ENCODE measurements at regions not wholly inside any gene's neighbourhood (a gene's known extent, or its start where the extent isn't known, plus 50 kb on each side); places are given as distances from the start of the nearest gene placed in this dataset.

DNA sequence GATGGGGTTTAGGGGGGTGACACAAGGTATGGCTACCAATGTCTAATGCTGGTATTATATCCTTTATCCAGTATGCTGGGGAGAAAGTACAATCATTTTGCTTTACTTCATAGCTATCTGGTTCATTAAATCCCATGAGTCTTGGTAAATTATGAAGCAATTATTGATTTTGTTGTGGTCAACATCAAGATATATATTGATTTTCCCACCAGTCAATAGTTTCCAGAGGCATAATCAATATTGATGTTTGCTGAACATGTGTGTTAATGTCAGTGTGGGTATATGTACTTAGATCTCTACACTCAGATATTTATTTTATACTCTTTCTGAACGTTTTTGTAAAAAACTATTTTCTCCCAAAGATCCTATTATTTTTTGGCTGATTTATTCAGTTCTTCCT is 155.5 kb downstream of the BACH1 start:
- H3K9me3 Mint-ChIP-seq = peaks cover 2 to 10% (median 5%) of the 10 kb centered on the region in 7 donors
- H2AFZ ChIP-seq (ENCODE audit: insufficient read depth, low read depth, low read length, poor library complexity, severe bottlenecking) = no peak overlapping the region
- H3K9ac ChIP-seq (ENCODE audit: insufficient read depth, low read length, poor library complexity, severe bottlenecking) = no peak overlapping the region
- H3K27me3 Mint-ChIP-seq (ENCODE audit: low read depth in 3 of 3) = no peaks in the 10 kb centered on the region
- no peak overlapping the region for H3K27ac Mint-ChIP-seq
- no peak overlapping the region for H3K4me3 ChIP-seq (replicated peaks in 1 of 3; ENCODE audit: low read depth in 2 of 3, low read length in 3 of 3)
- no peaks in the 10 kb centered on the region for H3K27me3 ChIP-seq (ENCODE audit: control insufficient read depth in 2 of 2, insufficient read depth in 2 of 2, low read length in 2 of 2)
- DNase-seq = no peak
- peaks cover 0 to 4% of the 10 kb centered on the region in 2 donors for H3K36me3 ChIP-seq (replicated peaks in 1 of 2; ENCODE audit: control insufficient read depth in 1 of 2, insufficient read depth in 2 of 2, low read length in 2 of 2)
- peaks cover 0 to 5% of the 10 kb centered on the region in 2 donors for H3K9me3 ChIP-seq (replicated peaks in 1 of 2; ENCODE audit: control insufficient read depth in 1 of 2, insufficient read depth in 1 of 2, low read length in 2 of 2)
- TF ChIP-seq, protein P1, sequence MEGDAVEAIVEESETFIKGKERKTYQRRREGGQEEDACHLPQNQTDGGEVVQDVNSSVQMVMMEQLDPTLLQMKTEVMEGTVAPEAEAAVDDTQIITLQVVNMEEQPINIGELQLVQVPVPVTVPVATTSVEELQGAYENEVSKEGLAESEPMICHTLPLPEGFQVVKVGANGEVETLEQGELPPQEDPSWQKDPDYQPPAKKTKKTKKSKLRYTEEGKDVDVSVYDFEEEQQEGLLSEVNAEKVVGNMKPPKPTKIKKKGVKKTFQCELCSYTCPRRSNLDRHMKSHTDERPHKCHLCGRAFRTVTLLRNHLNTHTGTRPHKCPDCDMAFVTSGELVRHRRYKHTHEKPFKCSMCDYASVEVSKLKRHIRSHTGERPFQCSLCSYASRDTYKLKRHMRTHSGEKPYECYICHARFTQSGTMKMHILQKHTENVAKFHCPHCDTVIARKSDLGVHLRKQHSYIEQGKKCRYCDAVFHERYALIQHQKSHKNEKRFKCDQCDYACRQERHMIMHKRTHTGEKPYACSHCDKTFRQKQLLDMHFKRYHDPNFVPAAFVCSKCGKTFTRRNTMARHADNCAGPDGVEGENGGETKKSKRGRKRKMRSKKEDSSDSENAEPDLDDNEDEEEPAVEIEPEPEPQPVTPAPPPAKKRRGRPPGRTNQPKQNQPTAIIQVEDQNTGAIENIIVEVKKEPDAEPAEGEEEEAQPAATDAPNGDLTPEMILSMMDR (IDR thresholded peaks at IDR 0.05) = no peak
- no peak overlapping the region for H3K27ac ChIP-seq (ENCODE audit: low read depth in 1 of 2, low read length in 2 of 2)
- H3K4me2 ChIP-seq (replicated peaks; ENCODE audit: extremely low read depth, low read length, poor library complexity, severe bottlenecking) = no peak overlapping the region
- intact Hi-C loops (cut with micrococcal nuclease) = no loop called here
- no peaks in the 10 kb centered on the region for H4K20me1 ChIP-seq (ENCODE audit: insufficient read depth, low read length)
- peaks cover 13 to 29% of the 10 kb centered on the region in 2 donors for H3K36me3 Mint-ChIP-seq
- no peaks in the 10 kb centered on the region for H3K79me2 ChIP-seq (ENCODE audit: insufficient read depth, low read length)
- H3K4me1 Mint-ChIP-seq = peaks cover under 1% of the 10 kb centered on the region
- H3K4me1 ChIP-seq (ENCODE audit: control insufficient read depth in 1 of 2, insufficient read depth in 2 of 2, low read length in 2 of 2) = no peaks in the 10 kb centered on the region
- no peak overlapping the region for H3K4me3 Mint-ChIP-seq
- no CpG with 5 or more reads among the region's 1 CpG for WGBS (ENCODE audit: insufficient coverage)

DNA sequence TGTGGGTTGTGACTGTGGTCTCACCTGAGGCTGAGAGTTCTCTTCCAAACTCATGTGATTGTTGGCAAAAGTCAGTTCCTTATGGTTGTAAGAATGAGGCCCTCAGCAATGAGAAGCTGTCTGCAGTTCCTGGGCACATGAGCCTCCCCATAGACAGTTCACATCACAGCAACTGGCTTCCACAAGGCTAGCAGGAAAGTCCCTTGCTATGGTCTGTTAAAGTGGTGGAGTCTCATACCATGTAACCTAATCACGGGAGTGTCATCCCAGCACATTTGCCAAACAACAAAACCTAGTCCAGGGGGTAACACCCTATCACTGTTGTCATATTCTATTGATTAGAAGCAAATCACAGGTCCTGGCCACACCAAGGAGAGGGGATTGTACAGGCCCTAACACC is 163.8 kb downstream of the BACH1 start:
- no peak overlapping the region for H2AFZ ChIP-seq (ENCODE audit: insufficient read depth, low read depth, low read length, poor library complexity, severe bottlenecking)
- no peaks in the 10 kb centered on the region for H3K4me1 Mint-ChIP-seq
- no peak overlapping the region for H3K4me3 ChIP-seq (replicated peaks in 1 of 3; ENCODE audit: low read depth in 2 of 3, low read length in 3 of 3)

More for the DNA sequence above, 163.8 kb downstream of the BACH1 start:
- TF ChIP-seq, protein P1 (IDR thresholded peaks at IDR 0.05) = no peak
- Mint-ChIP-seq H3K27me3 (ENCODE audit: low read depth in 3 of 3) (no peaks in the 10 kb centered on the region), H3K36me3 (peaks cover 28 to 48% of the 10 kb centered on the region in 2 donors), H3K27ac (peak overlapping the region in 1 of 7 donors; percentile 31), H3K4me3 (no peak overlapping the region), H3K9me3 (peaks cover 2 to 14% (median 11%) of the 10 kb centered on the region in 7 donors)
- H3K9ac ChIP-seq (ENCODE audit: insufficient read depth, low read length, poor library complexity, severe bottlenecking) = no peak overlapping the region
- no peaks in the 10 kb centered on the region for H3K4me1 ChIP-seq (ENCODE audit: control insufficient read depth in 1 of 2, insufficient read depth in 2 of 2, low read length in 2 of 2)
- H3K9me3 ChIP-seq (replicated peaks in 1 of 2; ENCODE audit: control insufficient read depth in 1 of 2, insufficient read depth in 1 of 2, low read length in 2 of 2) = no peaks in the 10 kb centered on the region
- H3K27me3 ChIP-seq (ENCODE audit: control insufficient read depth in 2 of 2, insufficient read depth in 2 of 2, low read length in 2 of 2) = no peaks in the 10 kb centered on the region
- peaks cover 0 to 25% of the 10 kb centered on the region in 2 donors for H3K36me3 ChIP-seq (replicated peaks in 1 of 2; ENCODE audit: control insufficient read depth in 1 of 2, insufficient read depth in 2 of 2, low read length in 2 of 2)
- intact Hi-C loops (cut with micrococcal nuclease) = no loop called here
- H4K20me1 ChIP-seq (ENCODE audit: insufficient read depth, low read length) = no peaks in the 10 kb centered on the region
- no peak overlapping the region for H3K4me2 ChIP-seq (replicated peaks; ENCODE audit: extremely low read depth, low read length, poor library complexity, severe bottlenecking)
- DNase-seq = no peak
- H3K79me2 ChIP-seq (ENCODE audit: insufficient read depth, low read length) = no peaks in the 10 kb centered on the region
- no peak overlapping the region for H3K27ac ChIP-seq (ENCODE audit: low read depth in 1 of 2, low read length in 2 of 2)
- no CpG with 5 or more reads among the region's 1 CpG for whole genome bisulfite sequencing (ENCODE audit: insufficient coverage)

Data from CD14-positive monocyte (primary cell).